ENCODE measurements at regions not wholly inside any gene's neighbourhood (a gene's known extent, or its start where the extent isn't known, plus 50 kb on each side); places are given as distances from the start of the nearest gene placed in this dataset.

- ChIA-PET POLR2A (ENCODE audit: low non-redundant PET) (no interaction called here), CTCF (no interaction called here)
- no peak for DNase-seq (ENCODE audit: low spot score)
- TF ChIP-seq CTCF (conservative IDR thresholded peaks at IDR 0.05; ENCODE audit: low read depth), result no peak
- H3K27ac ChIP-seq, result no peak overlapping the region
These were observed 1109.0 kb upstream of the IGFBP7 start for GRCh38 chr4:58219179-58219578.

GRCh38 chr4:58216461-58216860, 1106.3 kb upstream of the IGFBP7 start:
- H3K27ac ChIP-seq, result no peak overlapping the region
- TF ChIP-seq CTCF (conservative IDR thresholded peaks at IDR 0.05; ENCODE audit: low read depth), result no peak
- DNase-seq (ENCODE audit: low spot score), result no peak
- POLR2A ChIA-PET (ENCODE audit: low non-redundant PET), result no interaction called here
- CTCF ChIA-PET, result no interaction called here

- H3K27ac ChIP-seq, result no peak overlapping the region
- ChIA-PET CTCF (interaction anchor here (0.7 kb wide), 1 partner anchor 44 kb away, joined by 3 read pairs; no protein-coding TSS in a partner anchor), POLR2A (ENCODE audit: low non-redundant PET) (no interaction called here)
- TF ChIP-seq CTCF (conservative IDR thresholded peaks at IDR 0.05; ENCODE audit: low read depth), result no peak
- DNase-seq (ENCODE audit: low spot score), result no peak
These were observed 1104.2 kb upstream of the IGFBP7 start for GRCh38 chr4:58214376-58214775.

GRCh38 chr4:58209551-58209950, 1099.4 kb upstream of the IGFBP7 start:
- ChIA-PET POLR2A (ENCODE audit: low non-redundant PET) (no interaction called here), CTCF (interaction anchor here (0.5 to 0.7 kb wide), 2 partner anchors 226 to 1210 kb away, joined by 3 read pairs; no protein-coding TSS in a partner anchor)
- no peak for TF ChIP-seq CTCF (conservative IDR thresholded peaks at IDR 0.05; ENCODE audit: low read depth)
- H3K27ac ChIP-seq, result no peak overlapping the region
- no peak for DNase-seq (ENCODE audit: low spot score)

GRCh38 chr4:58209001-58209400, 1098.8 kb upstream of the IGFBP7 start:
- no peak for TF ChIP-seq CTCF (conservative IDR thresholded peaks at IDR 0.05; ENCODE audit: low read depth)
- CTCF ChIA-PET, result no interaction called here
- DNase-seq (ENCODE audit: low spot score), result no peak
- no peak overlapping the region for H3K27ac ChIP-seq
- POLR2A ChIA-PET (ENCODE audit: low non-redundant PET), result no interaction called here

- ChIA-PET POLR2A (ENCODE audit: low non-redundant PET) (no interaction called here), CTCF (no interaction called here)
- no peak for TF ChIP-seq CTCF (conservative IDR thresholded peaks at IDR 0.05; ENCODE audit: low read depth)
- DNase-seq (ENCODE audit: low spot score), result no peak
- H3K27ac ChIP-seq, result no peak overlapping the region
These were observed 1095.5 kb upstream of the IGFBP7 start for GRCh38 chr4:58205446-58206235.

Measured in RWPE1 (cell line).